ENCODE measurements at regions not wholly inside any gene's neighbourhood (a gene's known extent, or its start where the extent isn't known, plus 50 kb on each side); places are given as distances from the start of the nearest gene placed in this dataset.
A peak's percentile ranks its signal among the peaks of the same experiment; 100 is the strongest.

- no peak for DNase-seq (ENCODE audit: low spot score)
These were observed 305.9 kb downstream of the BRINP2 start for GRCh38 chr1:177476676-177477075.

DNA sequence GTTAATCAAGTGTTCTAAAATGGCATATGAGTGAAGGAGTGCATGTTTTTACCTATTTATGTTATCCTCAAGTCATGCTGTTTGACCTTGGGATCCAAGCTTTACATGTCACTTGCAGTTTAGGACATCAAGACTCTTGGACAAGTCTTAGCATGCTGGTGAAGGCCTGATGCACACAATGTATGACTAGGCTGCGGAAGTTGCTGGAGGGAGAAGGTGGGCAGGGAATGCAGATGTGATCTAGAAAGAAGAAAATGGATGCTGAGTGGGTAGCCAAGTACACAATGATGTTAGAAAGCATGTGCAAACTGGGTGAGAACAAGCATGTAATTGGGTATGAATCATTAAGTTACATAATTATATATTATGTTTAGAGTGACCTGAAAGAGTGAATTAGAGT is 301.8 kb downstream of the BRINP2 start:
- no peak for DNase-seq (ENCODE audit: low spot score)

GRCh38 chr1:177471244-177471643 is 300.5 kb downstream of the BRINP2 start:
- no peak for DNase-seq (ENCODE audit: low spot score)

DNA sequence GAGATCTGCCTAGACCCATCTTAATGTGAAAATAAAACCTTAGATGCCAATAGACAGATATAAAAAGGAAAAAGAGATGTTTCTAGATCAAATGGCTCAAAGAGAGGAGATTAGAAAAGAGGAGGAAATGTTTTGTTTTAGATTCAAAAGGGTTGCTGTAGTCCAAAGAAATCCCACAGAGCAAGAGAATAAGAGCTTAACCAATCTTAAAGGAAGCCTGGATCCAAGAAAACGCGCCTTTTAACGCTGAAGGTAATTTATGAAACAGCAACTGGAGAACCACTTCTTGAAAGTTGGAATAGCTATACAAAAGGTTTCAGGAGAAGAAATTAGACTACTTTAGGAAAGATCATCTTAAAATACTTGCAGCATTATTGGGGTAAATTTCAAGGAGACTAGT is 298.8 kb downstream of the BRINP2 start:
- no peak for DNase-seq (ENCODE audit: low spot score)

GRCh38 chr1:177466286-177466685 is 295.5 kb downstream of the BRINP2 start:
- no peak for DNase-seq (ENCODE audit: low spot score)

DNA sequence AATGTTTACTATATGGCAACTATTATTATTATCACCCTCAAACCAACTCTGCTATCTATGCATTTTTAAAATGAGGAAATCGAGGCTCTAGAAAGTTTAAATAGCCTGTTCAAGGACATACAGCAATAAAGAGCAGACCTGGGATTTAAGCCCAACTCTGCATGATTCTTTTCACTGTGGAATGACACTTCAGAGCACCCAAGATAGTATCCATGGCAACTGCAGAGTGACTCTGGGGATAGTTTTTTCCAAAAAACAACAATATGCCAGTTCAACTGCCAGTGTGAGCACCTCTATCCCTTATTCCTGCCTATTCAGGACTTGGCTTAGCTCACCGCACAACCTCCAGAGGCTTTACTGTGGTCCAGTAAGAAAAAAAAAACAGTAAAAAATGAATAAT is 293.9 kb downstream of the BRINP2 start:
- DNase-seq (ENCODE audit: low spot score) = no peak

GRCh38 chr1:177451191-177451590 is 280.4 kb downstream of the BRINP2 start:
- DNase-seq (ENCODE audit: low spot score) = no peak

DNA sequence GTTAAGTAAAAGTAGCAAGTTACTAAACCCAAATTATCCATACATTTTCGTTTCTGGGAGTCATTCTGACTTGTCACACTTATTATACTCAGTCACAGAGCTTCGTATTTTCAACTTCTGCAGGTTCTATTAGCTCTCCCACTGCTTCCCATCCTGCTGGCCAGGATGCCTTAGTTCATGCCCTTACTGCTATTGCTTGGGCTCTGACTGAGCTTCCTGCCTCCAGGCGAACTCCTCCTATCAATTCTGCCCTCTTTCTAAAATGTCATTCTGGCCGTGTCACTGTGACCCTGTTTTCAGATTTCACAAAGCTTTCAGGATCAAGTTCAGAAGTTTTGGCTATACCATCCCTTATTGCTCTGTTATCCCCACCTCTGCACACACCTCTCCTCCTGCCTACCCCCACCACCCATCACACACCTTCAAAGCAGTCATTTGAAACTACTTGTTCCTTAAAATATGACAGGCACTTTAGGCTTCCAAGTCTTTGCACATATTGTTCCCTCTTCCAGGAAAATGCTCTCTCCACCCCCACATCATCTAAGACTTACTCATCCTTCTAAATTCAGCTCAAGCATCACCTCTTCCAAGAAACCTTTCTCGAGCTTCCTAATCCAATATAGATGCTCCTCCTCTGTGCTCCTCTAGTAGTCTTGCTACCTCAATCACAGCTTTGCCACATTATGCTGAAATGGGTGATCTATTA is 278.0 kb downstream of the BRINP2 start:
- DNase-seq (ENCODE audit: low spot score) = no peak

- no peak for DNase-seq (ENCODE audit: low spot score)
These were observed 277.4 kb downstream of the BRINP2 start for GRCh38 chr1:177448036-177448615.

DNA sequence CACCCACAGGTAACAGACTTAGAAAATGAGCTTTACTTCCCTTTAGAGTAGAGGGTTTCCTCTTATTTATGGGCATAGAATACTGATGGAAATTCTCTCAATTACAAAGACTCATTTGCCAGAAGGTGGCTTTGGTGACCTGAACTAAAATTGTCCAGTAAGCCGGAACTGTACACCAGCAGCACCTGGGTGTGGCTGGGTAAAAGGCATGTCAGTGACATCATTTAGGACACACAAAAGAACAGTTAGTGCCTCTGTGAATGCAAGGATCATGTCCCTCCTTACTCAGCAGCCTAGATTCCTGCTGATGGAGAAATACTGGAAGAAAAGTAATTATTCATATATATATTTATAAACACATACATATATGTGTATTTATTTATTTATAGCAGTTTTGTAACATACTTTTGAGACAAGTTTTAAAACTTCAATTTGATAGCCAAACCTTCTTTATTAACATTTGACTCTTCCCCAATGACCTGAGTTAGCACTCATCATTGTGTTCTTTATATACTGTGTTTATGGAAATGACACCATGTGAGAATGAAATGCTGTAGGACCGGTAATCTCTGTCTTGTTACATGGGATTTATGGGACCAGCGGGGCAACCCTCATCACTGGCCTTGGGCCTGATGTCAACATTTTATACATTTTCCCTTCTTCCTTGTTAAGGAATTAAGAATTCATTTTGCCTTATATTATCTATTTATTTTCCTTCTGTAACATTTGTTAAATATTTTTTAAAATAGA is 274.4 kb downstream of the BRINP2 start:
- no peak for DNase-seq (ENCODE audit: low spot score)

DNA sequence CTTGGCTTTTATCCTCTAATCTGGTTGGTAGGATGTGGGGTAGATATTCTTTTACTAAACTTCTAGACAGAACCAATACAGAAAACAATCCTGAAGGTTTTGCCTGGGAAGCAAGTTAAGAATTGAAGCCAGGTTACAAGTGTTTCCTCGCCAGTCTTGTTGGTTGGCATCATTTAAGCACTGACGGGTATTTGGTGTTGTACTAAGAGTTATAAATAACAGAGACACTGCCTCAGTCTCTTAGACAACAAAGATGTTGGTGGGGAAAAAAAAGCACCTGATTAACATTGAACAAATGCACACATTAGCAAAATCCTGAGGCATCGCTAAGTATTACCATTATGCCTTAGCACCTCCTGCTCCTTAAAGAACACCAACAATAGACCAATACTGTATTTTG is 272.2 kb downstream of the BRINP2 start:
- no peak for DNase-seq (ENCODE audit: low spot score)

GRCh38 chr1:177442584-177442983 is 271.8 kb downstream of the BRINP2 start:
- no peak for DNase-seq (ENCODE audit: low spot score)

DNA sequence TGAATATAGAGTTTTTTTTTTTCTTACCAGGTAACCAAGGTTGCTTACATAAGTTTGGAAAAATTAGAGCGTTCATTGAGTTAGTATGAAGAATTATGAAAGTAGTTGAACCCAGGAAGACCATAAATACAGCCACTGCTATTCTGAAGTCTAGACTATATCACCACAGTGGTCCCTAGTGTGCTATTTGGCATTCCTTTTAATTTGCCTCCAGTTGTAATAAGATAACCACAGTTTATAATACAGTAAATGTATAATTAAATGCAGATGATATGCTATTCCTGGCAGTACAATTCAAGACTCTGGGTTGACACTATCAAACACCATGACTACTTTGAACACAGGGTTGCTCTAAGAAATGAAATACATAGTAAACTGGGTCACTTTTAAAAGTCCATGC is 270.5 kb downstream of the BRINP2 start:
- DNase-seq (ENCODE audit: low spot score) = no peak

GRCh38 chr1:177440821-177441220 is 270.1 kb downstream of the BRINP2 start:
- no peak for DNase-seq (ENCODE audit: low spot score)

DNA sequence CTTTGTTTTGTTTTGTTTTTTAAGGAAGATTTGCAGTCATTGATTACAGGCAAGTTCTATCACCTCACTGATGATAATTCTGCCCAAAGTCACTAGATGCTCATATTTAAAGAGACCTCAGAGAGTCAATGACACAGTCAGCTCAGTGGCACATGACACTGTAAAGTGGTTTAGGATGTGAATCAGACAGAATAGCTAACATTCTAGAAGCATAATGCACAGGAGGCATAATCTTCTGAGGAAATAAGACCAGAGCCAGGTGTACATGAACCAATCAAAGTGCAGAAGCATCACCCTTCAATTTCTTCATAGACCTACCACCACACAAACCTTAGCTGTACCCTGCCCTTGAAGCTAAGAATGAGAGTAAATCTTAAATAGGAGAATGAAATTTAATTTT is 268.5 kb downstream of the BRINP2 start:
- no peak for DNase-seq (ENCODE audit: low spot score)

- no peak for DNase-seq (ENCODE audit: low spot score)
These were observed 264.6 kb downstream of the BRINP2 start for GRCh38 chr1:177435364-177435763.

- no peak for DNase-seq (ENCODE audit: low spot score)
These were observed 262.1 kb downstream of the BRINP2 start for GRCh38 chr1:177432897-177433296.

GRCh38 chr1:177431123-177431522 is 260.4 kb downstream of the BRINP2 start:
- DNase-seq (ENCODE audit: low spot score) = no peak

GRCh38 chr1:177429234-177429633 is 258.5 kb downstream of the BRINP2 start:
- no peak for DNase-seq (ENCODE audit: low spot score)

DNA sequence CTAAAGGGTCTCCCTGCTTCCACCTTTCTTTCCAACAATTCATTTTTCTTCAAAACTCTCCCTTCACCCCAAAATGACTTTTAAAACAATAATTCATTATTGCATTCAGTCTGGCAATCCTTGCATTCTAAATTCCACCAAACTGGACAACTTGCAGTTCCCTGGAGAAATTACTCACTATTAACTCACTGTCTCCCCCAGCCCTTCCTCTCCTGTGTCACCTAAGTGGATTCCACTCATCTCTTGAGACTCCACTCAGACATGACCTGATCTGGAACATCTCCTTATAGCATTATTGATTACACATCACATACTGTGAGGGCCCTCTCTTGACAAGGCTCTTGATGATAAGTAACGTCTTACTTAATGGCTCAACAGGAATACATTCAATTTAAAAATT is 257.1 kb downstream of the BRINP2 start:
- no peak for DNase-seq (ENCODE audit: low spot score)

- DNase-seq (ENCODE audit: low spot score) = no peak
These were observed 255.7 kb downstream of the BRINP2 start for GRCh38 chr1:177426497-177426896.

GRCh38 chr1:177425199-177425598 is 254.4 kb downstream of the BRINP2 start:
- DNase-seq (ENCODE audit: low spot score) = no peak

- peak; percentile 33 for DNase-seq (ENCODE audit: low spot score)
These were observed 254.0 kb downstream of the BRINP2 start for GRCh38 chr1:177424744-177425143.

All from D341Med (cell line).